ENCODE measurements at regions not wholly inside any gene's neighbourhood (a gene's known extent, or its start where the extent isn't known, plus 50 kb on each side); places are given as distances from the start of the nearest gene placed in this dataset.

DNA sequence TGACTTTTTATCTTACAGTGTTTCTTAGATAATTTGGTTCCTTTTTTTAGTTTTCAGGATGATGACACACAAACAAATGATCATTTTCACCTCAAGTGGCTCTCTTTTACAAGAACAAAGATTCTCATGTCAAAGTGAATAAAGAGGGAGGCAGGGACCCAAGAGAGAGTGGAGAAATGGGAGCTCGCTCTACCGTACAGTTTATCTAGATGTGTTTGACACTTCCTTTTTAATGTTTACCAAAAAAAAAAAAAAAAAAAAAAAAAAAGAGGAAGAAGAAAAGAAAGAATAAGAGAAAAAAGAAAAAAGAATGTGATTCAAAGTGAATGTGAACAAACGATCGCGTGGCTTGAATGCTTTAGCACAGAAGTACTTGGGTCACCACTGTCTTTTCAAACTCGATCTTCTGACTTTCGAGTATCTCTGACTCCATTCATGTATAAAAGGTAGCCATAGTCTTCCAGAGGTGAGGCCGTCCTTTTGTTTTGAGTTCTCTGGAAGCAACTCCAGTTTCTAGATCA is 75.6 kb upstream of the GRXCR1 start:
- no peak for TF ChIP-seq EZH2phosphoT487 (IDR thresholded peaks at IDR 0.05; ENCODE audit: low read depth)
- TF ChIP-seq, protein P1, sequence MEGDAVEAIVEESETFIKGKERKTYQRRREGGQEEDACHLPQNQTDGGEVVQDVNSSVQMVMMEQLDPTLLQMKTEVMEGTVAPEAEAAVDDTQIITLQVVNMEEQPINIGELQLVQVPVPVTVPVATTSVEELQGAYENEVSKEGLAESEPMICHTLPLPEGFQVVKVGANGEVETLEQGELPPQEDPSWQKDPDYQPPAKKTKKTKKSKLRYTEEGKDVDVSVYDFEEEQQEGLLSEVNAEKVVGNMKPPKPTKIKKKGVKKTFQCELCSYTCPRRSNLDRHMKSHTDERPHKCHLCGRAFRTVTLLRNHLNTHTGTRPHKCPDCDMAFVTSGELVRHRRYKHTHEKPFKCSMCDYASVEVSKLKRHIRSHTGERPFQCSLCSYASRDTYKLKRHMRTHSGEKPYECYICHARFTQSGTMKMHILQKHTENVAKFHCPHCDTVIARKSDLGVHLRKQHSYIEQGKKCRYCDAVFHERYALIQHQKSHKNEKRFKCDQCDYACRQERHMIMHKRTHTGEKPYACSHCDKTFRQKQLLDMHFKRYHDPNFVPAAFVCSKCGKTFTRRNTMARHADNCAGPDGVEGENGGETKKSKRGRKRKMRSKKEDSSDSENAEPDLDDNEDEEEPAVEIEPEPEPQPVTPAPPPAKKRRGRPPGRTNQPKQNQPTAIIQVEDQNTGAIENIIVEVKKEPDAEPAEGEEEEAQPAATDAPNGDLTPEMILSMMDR (IDR thresholded peaks at IDR 0.05; ENCODE audit: low read depth, low read length), result no peak
- Histone ChIP-seq H3K4me1 (ENCODE audit: low read length) (no peaks in the 10 kb centered on the region), H3K79me2 (ENCODE audit: low read length) (no peaks in the 10 kb centered on the region), H3K9me3 (ENCODE audit: insufficient read depth, low read length) (no peaks in the 10 kb centered on the region), H3K4me3 (ENCODE audit: low read length) (no peak overlapping the region), H3K9ac (ENCODE audit: low read length) (no peak overlapping the region), H4K20me1 (ENCODE audit: insufficient read depth, low read length) (no peaks in the 10 kb centered on the region), H3K4me2 (ENCODE audit: low read length) (no peak overlapping the region), H2AFZ (ENCODE audit: low read depth, low read length) (no peak overlapping the region), H3K36me3 (replicated peaks; ENCODE audit: low read depth, low read length) (no peaks in the 10 kb centered on the region), H3K27me3 (ENCODE audit: low read depth, low read length) (0 out of 2 replicates have a peak, but pooled peaks cover 5% of the 10 kb centered on the region), H3K27ac (ENCODE audit: low read length) (no peak overlapping the region)

DNA sequence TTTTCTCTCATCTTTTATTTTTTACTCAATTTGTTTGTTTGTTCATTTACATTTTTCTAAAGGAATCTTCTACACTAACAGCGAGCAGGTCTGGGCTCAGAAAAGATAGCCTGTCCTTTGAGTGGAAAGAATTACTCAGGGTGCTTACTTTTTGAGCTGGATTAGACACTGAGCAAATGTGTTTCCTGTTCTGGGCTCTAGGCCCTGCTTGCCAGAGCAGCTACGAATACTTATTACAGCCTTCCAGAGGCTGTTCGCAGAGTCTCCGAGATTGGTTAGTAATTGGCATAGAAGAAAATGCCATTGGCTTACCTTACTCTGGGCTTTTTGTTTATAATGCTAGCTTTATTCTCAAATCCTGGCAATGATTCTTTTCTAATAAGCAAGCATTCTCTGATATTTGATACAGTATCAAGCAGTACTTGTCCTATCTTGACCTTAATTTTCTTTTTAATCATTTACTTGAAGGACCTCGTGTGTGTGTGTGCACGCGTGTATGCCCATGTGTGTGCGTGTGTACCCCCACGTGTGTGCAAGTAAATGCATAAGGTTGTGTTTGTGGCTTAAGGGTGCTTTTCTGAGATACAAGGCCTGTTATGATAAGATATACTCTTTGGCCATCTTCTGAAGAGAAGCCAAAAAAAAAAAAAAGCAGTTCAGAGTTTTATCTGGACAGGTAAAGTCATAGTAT is 76.2 kb upstream of the GRXCR1 start:
- H2AFZ ChIP-seq (ENCODE audit: low read depth, low read length), result no peak overlapping the region
- H3K27ac ChIP-seq (ENCODE audit: low read length), result no peak overlapping the region
- no peak overlapping the region for H3K9ac ChIP-seq (ENCODE audit: low read length)
- H3K27me3 ChIP-seq (ENCODE audit: low read depth, low read length), result 0 out of 2 replicates have a peak, but pooled peaks cover 5% of the 10 kb centered on the region
- no peaks in the 10 kb centered on the region for H4K20me1 ChIP-seq (ENCODE audit: insufficient read depth, low read length)
- H3K9me3 ChIP-seq (ENCODE audit: insufficient read depth, low read length), result no peaks in the 10 kb centered on the region
- no peaks in the 10 kb centered on the region for H3K4me1 ChIP-seq (ENCODE audit: low read length)
- no peaks in the 10 kb centered on the region for H3K36me3 ChIP-seq (replicated peaks; ENCODE audit: low read depth, low read length)
- no peak overlapping the region for H3K4me3 ChIP-seq (ENCODE audit: low read length)
- TF ChIP-seq EZH2phosphoT487 (IDR thresholded peaks at IDR 0.05; ENCODE audit: low read depth), result no peak
- TF ChIP-seq, protein P1 (IDR thresholded peaks at IDR 0.05; ENCODE audit: low read depth, low read length), result no peak
- H3K79me2 ChIP-seq (ENCODE audit: low read length), result no peaks in the 10 kb centered on the region
- no peak overlapping the region for H3K4me2 ChIP-seq (ENCODE audit: low read length)

DNA sequence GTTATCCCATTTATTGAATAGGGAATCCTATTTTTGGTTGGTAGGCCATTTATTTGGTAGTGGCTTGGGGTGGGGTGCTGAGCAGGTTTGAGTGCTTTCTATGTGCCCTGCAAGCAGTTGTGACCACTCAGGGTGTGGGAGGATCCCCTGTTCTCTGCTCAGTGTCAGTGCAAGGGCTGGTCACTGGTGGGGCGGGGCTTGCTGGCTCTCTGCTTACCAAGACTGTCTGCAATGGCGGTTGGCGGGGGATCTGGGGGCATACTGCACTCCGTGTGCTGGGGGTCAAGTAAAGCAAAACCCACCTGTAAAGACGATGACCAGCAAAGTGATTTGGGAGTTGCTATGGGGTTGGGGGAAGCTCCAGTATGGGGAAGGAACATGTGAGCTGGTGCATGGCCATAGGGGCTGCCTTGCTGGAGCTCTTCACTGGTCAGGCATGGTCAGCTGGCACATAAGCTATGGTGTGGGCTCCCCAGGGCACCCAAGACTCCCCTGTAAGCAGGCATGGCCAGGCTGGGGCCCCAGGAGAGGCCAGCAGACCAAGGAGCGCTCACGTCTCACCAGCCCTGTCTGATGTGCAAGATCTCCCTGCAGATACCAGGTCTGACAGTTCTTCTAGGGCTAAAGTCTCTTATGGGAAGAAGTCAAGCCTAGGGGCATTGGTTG is 83.0 kb upstream of the GRXCR1 start:
- no peaks in the 10 kb centered on the region for H3K4me1 ChIP-seq (ENCODE audit: low read length)
- no peak overlapping the region for H3K4me2 ChIP-seq (ENCODE audit: low read length)
- no peak overlapping the region for H3K4me3 ChIP-seq (ENCODE audit: low read length)
- no peak overlapping the region for H3K9ac ChIP-seq (ENCODE audit: low read length)
- TF ChIP-seq EZH2phosphoT487 (IDR thresholded peaks at IDR 0.05; ENCODE audit: low read depth), result no peak
- H3K79me2 ChIP-seq (ENCODE audit: low read length), result no peaks in the 10 kb centered on the region
- no peak overlapping the region for H3K27ac ChIP-seq (ENCODE audit: low read length)
- no peaks in the 10 kb centered on the region for H3K9me3 ChIP-seq (ENCODE audit: insufficient read depth, low read length)
- H2AFZ ChIP-seq (ENCODE audit: low read depth, low read length), result no peak overlapping the region
- no peaks in the 10 kb centered on the region for H4K20me1 ChIP-seq (ENCODE audit: insufficient read depth, low read length)
- no peaks in the 10 kb centered on the region for H3K27me3 ChIP-seq (ENCODE audit: low read depth, low read length)
- no peaks in the 10 kb centered on the region for H3K36me3 ChIP-seq (replicated peaks; ENCODE audit: low read depth, low read length)

DNA sequence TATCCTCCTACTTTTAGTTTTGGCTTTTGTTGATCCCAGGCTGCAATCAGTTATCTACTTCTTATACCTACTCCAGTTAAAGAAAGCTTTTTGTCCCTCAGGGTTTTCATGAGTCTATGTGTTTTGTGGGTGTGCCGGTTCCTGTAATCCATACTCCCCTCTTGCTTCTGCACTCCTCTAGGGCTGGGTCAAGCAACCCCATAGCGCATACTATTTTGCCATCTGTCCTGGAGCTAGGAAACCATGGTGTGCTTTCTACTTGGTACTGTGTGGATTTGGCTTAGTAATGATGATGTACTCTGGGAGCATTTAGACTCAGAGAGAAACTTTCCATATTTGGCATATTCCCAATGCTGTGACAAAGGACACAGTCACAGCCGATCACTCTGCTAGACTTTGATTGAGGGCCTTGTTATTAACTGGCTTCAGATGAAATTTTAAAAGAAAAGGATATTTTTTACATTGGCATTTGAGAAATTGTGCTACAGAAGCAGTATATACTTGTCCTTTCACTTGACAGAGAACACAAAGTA is 86.1 kb upstream of the GRXCR1 start:
- Histone ChIP-seq H3K27me3 (ENCODE audit: low read depth, low read length) (no peaks in the 10 kb centered on the region), H3K36me3 (replicated peaks; ENCODE audit: low read depth, low read length) (no peaks in the 10 kb centered on the region), H4K20me1 (ENCODE audit: insufficient read depth, low read length) (no peaks in the 10 kb centered on the region), H3K9me3 (ENCODE audit: insufficient read depth, low read length) (no peaks in the 10 kb centered on the region), H3K9ac (ENCODE audit: low read length) (no peak overlapping the region), H3K4me3 (ENCODE audit: low read length) (no peak overlapping the region), H3K27ac (ENCODE audit: low read length) (no peak overlapping the region), H3K4me1 (ENCODE audit: low read length) (no peaks in the 10 kb centered on the region), H2AFZ (ENCODE audit: low read depth, low read length) (no peak overlapping the region), H3K4me2 (ENCODE audit: low read length) (no peak overlapping the region), H3K79me2 (ENCODE audit: low read length) (no peaks in the 10 kb centered on the region)
- TF ChIP-seq EZH2phosphoT487 (IDR thresholded peaks at IDR 0.05; ENCODE audit: low read depth), result no peak
- TF ChIP-seq, protein P1 (IDR thresholded peaks at IDR 0.05; ENCODE audit: low read depth, low read length), result no peak

Measured in OCI-LY3 (cell line).